HEK293 (cell line): ENCODE measurements at regions not wholly inside any gene's neighbourhood (a gene's known extent, or its start where the extent isn't known, plus 50 kb on each side); places are given as distances from the start of the nearest gene placed in this dataset.

Source experiments
- CTCF ChIA-PET: fragments of 350-600 bp; formaldehyde crosslinking; extraction: SDS; loops from one replicate; lab custom pipeline; 2021; ENCODE audit warnings: antibody characterized with exemption; lab: Yijun Ruan, JAX
- POLR2A ChIA-PET: fragments of 300-600 bp; formaldehyde crosslinking; extraction: SDS; loops from one replicate; lab custom pipeline; 2020; ENCODE audit warnings: antibody characterized with exemption, inconsistent platforms; lab: Yijun Ruan, JAX
- H3K27ac ChIP-seq: fragments of 200-500 bp; sonication (Bioruptor generic); 2 replicates; pipeline ENCODE4 v1.5.1; 2014; ENCODE audit warnings: low read depth, low read length, control low read depth, inconsistent platforms; ENCODE audit errors: extremely low read depth
- H3K36me3 ChIP-seq, 2 experiments: fragments of 200-500 bp in 1 of 2; sonication (Bioruptor generic) in 1 of 2; 1 replicate in 1 of 2; 2 replicates in 1 of 2; pipeline ENCODE4 v1.5.1; 2014 to 2017; ENCODE audit warnings: inconsistent platforms in 2 of 2, low read length in 2 of 2; ENCODE audit not compliant: control insufficient read depth in 2 of 2, insufficient read depth in 1 of 2
- H3K4me1 ChIP-seq: fragments of 200-500 bp; sonication (Bioruptor generic); 2 replicates; pipeline ENCODE4 v1.5.1; 2014; ENCODE audit warnings: mild to moderate bottlenecking, low read length, inconsistent platforms; ENCODE audit not compliant: control insufficient read depth, insufficient read depth
- H3K4me3 ChIP-seq: 2 replicates; pipeline ENCODE4 v1.5.1; 2011; ENCODE audit warnings: low read depth, mild to moderate bottlenecking, control low read depth, low read length, moderate library complexity
- H3K9me3 ChIP-seq: fragments of 200-500 bp; sonication (Bioruptor generic); 2 replicates; pipeline ENCODE4 v1.5.1; 2014; ENCODE audit warnings: low read depth, low read length, inconsistent platforms; ENCODE audit not compliant: control insufficient read depth, insufficient read depth
- EGR2 ChIP-seq: fragments of 450-650 bp; formaldehyde crosslinking; IDR thresholded peaks from 2 replicates; pipeline ENCODE4 v1.5.1; 2016; ENCODE audit warnings: low read depth, missing biosample characterization, missing genetic modification characterization
- KLF7 ChIP-seq: fragments of 450-650 bp; formaldehyde crosslinking; IDR thresholded peaks from 2 replicates; pipeline ENCODE4 v1.5.1; 2016; ENCODE audit warnings: missing biosample characterization, missing genetic modification characterization, borderline replicate concordance
- PRDM1 ChIP-seq: fragments of 450-650 bp; formaldehyde crosslinking; IDR thresholded peaks from 2 replicates; pipeline ENCODE4; 2016; ENCODE audit warnings: missing biosample characterization, missing genetic modification characterization
- ZBTB44 ChIP-seq: fragments of 450-650 bp; IDR thresholded peaks from 2 replicates; pipeline ENCODE4 v1.5.1; 2018; ENCODE audit warnings: missing biosample characterization, mild to moderate bottlenecking, missing genetic modification characterization
- ZBTB48 ChIP-seq: fragments of 450-650 bp; formaldehyde crosslinking; IDR thresholded peaks from 2 replicates; pipeline ENCODE4 v1.5.1; 2016; ENCODE audit warnings: missing biosample characterization, missing genetic modification characterization
- ZNF10 ChIP-seq: fragments of 450-650 bp; formaldehyde crosslinking; IDR thresholded peaks from 2 replicates; pipeline ENCODE4 v1.5.1; 2017; ENCODE audit warnings: missing biosample characterization, missing genetic modification characterization
- ZNF140 ChIP-seq: fragments of 450-650 bp; formaldehyde crosslinking; IDR thresholded peaks from 2 replicates; pipeline ENCODE4 v1.5.1; 2016; ENCODE audit warnings: missing biosample characterization, missing genetic modification characterization
- ZNF155 ChIP-seq: fragments of 450-650 bp; formaldehyde crosslinking; IDR thresholded peaks from 2 replicates; pipeline ENCODE4 v1.5.1; 2016; ENCODE audit warnings: missing biosample characterization, missing genetic modification characterization
- ZNF19 ChIP-seq: fragments of 450-650 bp; formaldehyde crosslinking; IDR thresholded peaks from 2 replicates; pipeline ENCODE4; 2016; ENCODE audit warnings: missing biosample characterization, missing genetic modification characterization, low read depth
- ZNF223 ChIP-seq: fragments of 450-650 bp; formaldehyde crosslinking; IDR thresholded peaks from 2 replicates; pipeline ENCODE4 v1.5.1; 2016; ENCODE audit warnings: missing biosample characterization, missing genetic modification characterization
- ZNF23 ChIP-seq: fragments of 450-650 bp; formaldehyde crosslinking; IDR thresholded peaks from 2 replicates; pipeline ENCODE4 v1.5.1; 2016; ENCODE audit warnings: missing biosample characterization, missing genetic modification characterization, borderline replicate concordance
- ZNF239 ChIP-seq: fragments of 450-650 bp; formaldehyde crosslinking; IDR thresholded peaks from 2 replicates; pipeline ENCODE4 v1.5.1; 2016; ENCODE audit warnings: missing biosample characterization, missing genetic modification characterization
- ZNF248 ChIP-seq: fragments of 450-650 bp; formaldehyde crosslinking; IDR thresholded peaks from 2 replicates; pipeline ENCODE4 v1.5.1; 2017; ENCODE audit warnings: missing biosample characterization, missing genetic modification characterization
- ZNF311 ChIP-seq: fragments of 450-650 bp; formaldehyde crosslinking; IDR thresholded peaks from 2 replicates; pipeline ENCODE4 v1.5.1; 2017; ENCODE audit warnings: missing biosample characterization, missing genetic modification characterization, borderline replicate concordance
- ZNF404 ChIP-seq: fragments of 450-650 bp; formaldehyde crosslinking; IDR thresholded peaks from 2 replicates; pipeline ENCODE4 v1.5.1; 2017; ENCODE audit warnings: missing biosample characterization, missing genetic modification characterization
- ZNF600 ChIP-seq: fragments of 450-650 bp; formaldehyde crosslinking; IDR thresholded peaks from 2 replicates; pipeline ENCODE4 v1.5.1; 2016; ENCODE audit warnings: missing biosample characterization, missing genetic modification characterization
- ZNF660 ChIP-seq: fragments of 450-650 bp; IDR thresholded peaks from 2 replicates; pipeline ENCODE4 v1.5.1; 2018; ENCODE audit warnings: missing biosample characterization, mild to moderate bottlenecking, missing genetic modification characterization
- ZNF701 ChIP-seq: fragments of 450-650 bp; formaldehyde crosslinking; IDR thresholded peaks from 2 replicates; pipeline ENCODE4 v1.5.1; 2016; ENCODE audit warnings: missing biosample characterization, missing genetic modification characterization
- ZNF792 ChIP-seq: fragments of 450-650 bp; formaldehyde crosslinking; IDR thresholded peaks from 2 replicates; pipeline ENCODE4 v1.5.1; 2016; ENCODE audit warnings: missing biosample characterization, missing genetic modification characterization
- ZSCAN16 ChIP-seq: fragments of 450-650 bp; formaldehyde crosslinking; IDR thresholded peaks from 2 replicates; pipeline ENCODE4 v1.5.1; 2016; ENCODE audit warnings: missing biosample characterization, missing genetic modification characterization
- TF ChIP-seq, protein P1 (sequence below): fragments of 450-650 bp; formaldehyde crosslinking; IDR thresholded peaks from 2 replicates; pipeline ENCODE4 v1.5.1; 2016; ENCODE audit warnings: missing biosample characterization, missing genetic modification characterization
- TF ChIP-seq, protein P2 (sequence below): fragments of 450-650 bp; formaldehyde crosslinking; IDR thresholded peaks from 2 replicates; pipeline ENCODE4 v1.5.1; 2016; ENCODE audit warnings: missing biosample characterization, missing genetic modification characterization
- TF ChIP-seq, protein P3 (sequence below): fragments of 450-650 bp; formaldehyde crosslinking; IDR thresholded peaks from 2 replicates; pipeline ENCODE4 v1.5.1; 2016; ENCODE audit warnings: missing biosample characterization, missing genetic modification characterization
- TF ChIP-seq, protein P4 (sequence below): fragments of 450-650 bp; formaldehyde crosslinking; IDR thresholded peaks from 2 replicates; pipeline ENCODE4 v1.5.1; 2016; ENCODE audit warnings: missing biosample characterization, missing genetic modification characterization
- TF ChIP-seq, protein P5 (sequence below): fragments of 450-650 bp; formaldehyde crosslinking; IDR thresholded peaks from 2 replicates; pipeline ENCODE4 v1.5.0; 2017; ENCODE audit warnings: missing biosample characterization, missing genetic modification characterization, borderline replicate concordance

DNA sequence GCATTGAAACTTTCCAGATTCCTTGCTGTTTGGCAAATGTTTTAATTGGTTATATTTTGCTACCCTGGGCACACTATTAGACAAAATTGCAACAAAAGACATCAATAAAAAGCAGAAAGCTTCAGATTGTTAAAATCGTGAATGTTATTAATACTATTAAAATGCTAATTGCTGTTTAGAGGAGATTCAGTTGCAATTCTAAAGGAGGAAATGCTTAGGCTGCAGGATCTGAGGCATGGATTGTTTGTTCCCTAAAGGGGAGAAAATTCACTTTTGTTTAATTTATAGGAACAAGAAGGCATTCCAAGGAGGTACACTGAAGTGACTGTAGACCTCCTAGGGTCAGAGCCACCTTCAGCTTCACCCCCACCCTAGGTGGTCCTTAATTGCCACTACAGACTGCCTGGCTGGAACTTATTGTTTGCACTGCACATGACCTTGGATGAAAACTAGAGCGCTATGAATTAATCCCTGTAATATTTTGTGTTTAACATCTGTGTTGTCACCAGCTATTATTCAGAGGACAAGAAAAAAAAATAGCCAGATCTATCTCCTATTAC lies 1266.9 kb upstream of the ADGRL2 start:
- Histone ChIP-seq H3K27ac (no peak overlapping the region), H3K9me3 (no peaks in the 10 kb centered on the region)
- TF ChIP-seq, protein P1, sequence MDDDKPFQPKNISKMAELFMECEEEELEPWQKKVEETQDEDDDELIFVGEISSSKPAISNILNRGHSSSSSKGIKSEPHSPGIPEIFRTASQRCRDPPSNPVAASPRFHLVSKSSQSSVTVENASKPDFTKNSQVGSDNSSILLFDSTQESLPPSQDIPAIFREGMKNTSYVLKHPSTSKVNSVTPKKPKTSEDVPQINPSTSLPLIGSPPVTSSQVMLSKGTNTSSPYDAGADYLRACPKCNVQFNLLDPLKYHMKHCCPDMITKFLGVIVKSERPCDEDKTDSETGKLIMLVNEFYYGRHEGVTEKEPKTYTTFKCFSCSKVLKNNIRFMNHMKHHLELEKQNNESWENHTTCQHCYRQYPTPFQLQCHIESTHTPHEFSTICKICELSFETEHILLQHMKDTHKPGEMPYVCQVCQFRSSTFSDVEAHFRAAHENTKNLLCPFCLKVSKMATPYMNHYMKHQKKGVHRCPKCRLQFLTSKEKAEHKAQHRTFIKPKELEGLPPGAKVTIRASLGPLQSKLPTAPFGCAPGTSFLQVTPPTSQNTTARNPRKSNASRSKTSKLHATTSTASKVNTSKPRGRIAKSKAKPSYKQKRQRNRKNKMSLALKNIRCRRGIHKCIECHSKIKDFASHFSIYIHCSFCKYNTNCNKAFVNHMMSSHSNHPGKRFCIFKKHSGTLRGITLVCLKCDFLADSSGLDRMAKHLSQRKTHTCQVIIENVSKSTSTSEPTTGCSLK: no peak
- TF ChIP-seq PRDM1 (no peak), ZNF239 (tag by site-specific recombination) (no peak), ZNF404 (no peak), ZNF23 (no peak), KLF7 (tag by site-specific recombination) (no peak), ZNF19 (tag by site-specific recombination) (no peak), ZNF223 (tag by site-specific recombination) (no peak), ZNF660 (tag by site-specific recombination) (no peak), ZNF10 (no peak), ZNF311 (tag by site-specific recombination) (no peak), ZNF155 (tag by site-specific recombination) (no peak), ZNF701 (tag by site-specific recombination) (no peak), EGR2 (no peak), ZNF600 (tag by site-specific recombination) (no peak)
- TF ChIP-seq, protein P2, sequence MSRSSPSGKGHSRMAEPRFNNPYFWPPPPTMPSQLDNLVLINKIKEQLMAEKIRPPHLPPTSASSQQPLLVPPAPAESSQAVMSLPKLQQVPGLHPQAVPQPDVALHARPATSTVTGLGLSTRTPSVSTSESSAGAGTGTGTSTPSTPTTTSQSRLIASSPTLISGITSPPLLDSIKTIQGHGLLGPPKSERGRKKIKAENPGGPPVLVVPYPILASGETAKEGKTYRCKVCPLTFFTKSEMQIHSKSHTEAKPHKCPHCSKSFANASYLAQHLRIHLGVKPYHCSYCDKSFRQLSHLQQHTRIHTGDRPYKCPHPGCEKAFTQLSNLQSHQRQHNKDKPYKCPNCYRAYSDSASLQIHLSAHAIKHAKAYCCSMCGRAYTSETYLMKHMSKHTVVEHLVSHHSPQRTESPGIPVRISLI (tag by site-specific recombination): no peak
- TF ChIP-seq, protein P3, sequence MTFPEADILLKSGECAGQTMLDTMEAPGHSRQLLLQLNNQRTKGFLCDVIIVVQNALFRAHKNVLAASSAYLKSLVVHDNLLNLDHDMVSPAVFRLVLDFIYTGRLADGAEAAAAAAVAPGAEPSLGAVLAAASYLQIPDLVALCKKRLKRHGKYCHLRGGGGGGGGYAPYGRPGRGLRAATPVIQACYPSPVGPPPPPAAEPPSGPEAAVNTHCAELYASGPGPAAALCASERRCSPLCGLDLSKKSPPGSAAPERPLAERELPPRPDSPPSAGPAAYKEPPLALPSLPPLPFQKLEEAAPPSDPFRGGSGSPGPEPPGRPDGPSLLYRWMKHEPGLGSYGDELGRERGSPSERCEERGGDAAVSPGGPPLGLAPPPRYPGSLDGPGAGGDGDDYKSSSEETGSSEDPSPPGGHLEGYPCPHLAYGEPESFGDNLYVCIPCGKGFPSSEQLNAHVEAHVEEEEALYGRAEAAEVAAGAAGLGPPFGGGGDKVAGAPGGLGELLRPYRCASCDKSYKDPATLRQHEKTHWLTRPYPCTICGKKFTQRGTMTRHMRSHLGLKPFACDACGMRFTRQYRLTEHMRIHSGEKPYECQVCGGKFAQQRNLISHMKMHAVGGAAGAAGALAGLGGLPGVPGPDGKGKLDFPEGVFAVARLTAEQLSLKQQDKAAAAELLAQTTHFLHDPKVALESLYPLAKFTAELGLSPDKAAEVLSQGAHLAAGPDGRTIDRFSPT (tag by site-specific recombination): no peak
- TF ChIP-seq, protein P4, sequence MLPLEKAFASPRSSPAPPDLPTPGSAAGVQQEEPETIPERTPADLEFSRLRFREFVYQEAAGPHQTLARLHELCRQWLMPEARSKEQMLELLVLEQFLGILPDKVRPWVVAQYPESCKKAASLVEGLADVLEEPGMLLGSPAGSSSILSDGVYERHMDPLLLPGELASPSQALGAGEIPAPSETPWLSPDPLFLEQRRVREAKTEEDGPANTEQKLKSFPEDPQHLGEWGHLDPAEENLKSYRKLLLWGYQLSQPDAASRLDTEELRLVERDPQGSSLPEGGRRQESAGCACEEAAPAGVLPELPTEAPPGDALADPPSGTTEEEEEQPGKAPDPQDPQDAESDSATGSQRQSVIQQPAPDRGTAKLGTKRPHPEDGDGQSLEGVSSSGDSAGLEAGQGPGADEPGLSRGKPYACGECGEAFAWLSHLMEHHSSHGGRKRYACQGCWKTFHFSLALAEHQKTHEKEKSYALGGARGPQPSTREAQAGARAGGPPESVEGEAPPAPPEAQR: no peak
- TF ChIP-seq, all 188 proteins: peak for 0
- Histone ChIP-seq H3K36me3 (no peaks in the 10 kb centered on the region), H3K4me1 (peaks cover 3% of the 10 kb centered on the region; the same call in 1 of the 2 replicates), H3K4me3 (no peak overlapping the region)
- POLR2A ChIA-PET: no interaction called here
- CTCF ChIA-PET: interaction anchor here (0.6 kb wide), 1 partner anchor 474 kb away, joined by 3 read pairs; no protein-coding TSS in a partner anchor

- Histone ChIP-seq H3K36me3 (no peaks in the 10 kb centered on the region), H3K4me1 (peaks cover 3% of the 10 kb centered on the region; the same call in 1 of the 2 replicates), H3K9me3 (no peaks in the 10 kb centered on the region), H3K4me3 (no peak overlapping the region), H3K27ac (no peak overlapping the region)
- POLR2A ChIA-PET: no interaction called here
- CTCF ChIA-PET: interaction anchor here (0.6 to 0.7 kb wide), 2 partner anchors 146 to 475 kb away, joined by 3 to 5 read pairs; no protein-coding TSS in a partner anchor
- TF ChIP-seq ZNF140 (tag by site-specific recombination) (no peak), ZBTB48 (tag by site-specific recombination) (no peak), ZSCAN16 (tag by site-specific recombination) (no peak), ZBTB44 (tag by site-specific recombination) (no peak), ZNF248 (no peak), ZNF792 (tag by site-specific recombination) (no peak)
- TF ChIP-seq, protein P5, sequence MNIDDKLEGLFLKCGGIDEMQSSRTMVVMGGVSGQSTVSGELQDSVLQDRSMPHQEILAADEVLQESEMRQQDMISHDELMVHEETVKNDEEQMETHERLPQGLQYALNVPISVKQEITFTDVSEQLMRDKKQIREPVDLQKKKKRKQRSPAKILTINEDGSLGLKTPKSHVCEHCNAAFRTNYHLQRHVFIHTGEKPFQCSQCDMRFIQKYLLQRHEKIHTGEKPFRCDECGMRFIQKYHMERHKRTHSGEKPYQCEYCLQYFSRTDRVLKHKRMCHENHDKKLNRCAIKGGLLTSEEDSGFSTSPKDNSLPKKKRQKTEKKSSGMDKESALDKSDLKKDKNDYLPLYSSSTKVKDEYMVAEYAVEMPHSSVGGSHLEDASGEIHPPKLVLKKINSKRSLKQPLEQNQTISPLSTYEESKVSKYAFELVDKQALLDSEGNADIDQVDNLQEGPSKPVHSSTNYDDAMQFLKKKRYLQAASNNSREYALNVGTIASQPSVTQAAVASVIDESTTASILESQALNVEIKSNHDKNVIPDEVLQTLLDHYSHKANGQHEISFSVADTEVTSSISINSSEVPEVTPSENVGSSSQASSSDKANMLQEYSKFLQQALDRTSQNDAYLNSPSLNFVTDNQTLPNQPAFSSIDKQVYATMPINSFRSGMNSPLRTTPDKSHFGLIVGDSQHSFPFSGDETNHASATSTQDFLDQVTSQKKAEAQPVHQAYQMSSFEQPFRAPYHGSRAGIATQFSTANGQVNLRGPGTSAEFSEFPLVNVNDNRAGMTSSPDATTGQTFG (tag by site-specific recombination): no peak
These were observed 1267.6 kb upstream of the ADGRL2 start for GRCh38 chr1:80533093-80533492.
